ENCODE measurements at regions not wholly inside any gene's neighbourhood (a gene's known extent, or its start where the extent isn't known, plus 50 kb on each side); places are given as distances from the start of the nearest gene placed in this dataset.

- peak; percentile 82 to 83 for DNase-seq (ENCODE audit: low spot score in 2 of 2)
These were observed 112.4 kb upstream of the ZNF648 start for GRCh38 chr1:182173808-182174512.

DNA sequence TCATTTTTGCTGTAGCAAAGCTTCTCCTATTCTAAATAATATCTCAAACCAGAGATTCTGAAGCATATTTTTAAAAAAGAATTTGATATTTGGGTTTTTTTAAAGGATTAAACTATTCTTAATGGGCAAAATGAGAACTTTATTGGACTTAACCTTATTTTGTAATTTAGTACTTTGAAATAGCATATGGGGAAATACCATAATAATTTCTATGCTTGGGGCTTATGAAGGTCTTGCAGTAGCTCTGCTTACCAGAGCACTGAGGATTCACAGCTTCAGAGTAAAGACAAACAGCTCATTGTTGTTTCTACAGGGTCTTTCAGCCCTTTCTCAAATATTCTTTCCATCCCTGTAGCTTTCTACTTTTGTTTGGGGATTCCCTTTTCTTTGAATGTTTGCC lies 111.2 kb upstream of the ZNF648 start:
- H3K27me3 ChIP-seq = no peaks in the 10 kb centered on the region
- H3K9me3 ChIP-seq = no peaks in the 10 kb centered on the region
- peaks cover 38% of the 10 kb centered on the region for H3K4me1 ChIP-seq
- H3K27ac ChIP-seq = no peak overlapping the region
- TF ChIP-seq POLR2AphosphoS5 (IDR thresholded peaks at IDR 0.05) (no peak), EP300 (IDR thresholded peaks at IDR 0.05) (no peak), POLR2A (IDR thresholded peaks at IDR 0.05) (no peak)
- TF ChIP-seq, protein P1, sequence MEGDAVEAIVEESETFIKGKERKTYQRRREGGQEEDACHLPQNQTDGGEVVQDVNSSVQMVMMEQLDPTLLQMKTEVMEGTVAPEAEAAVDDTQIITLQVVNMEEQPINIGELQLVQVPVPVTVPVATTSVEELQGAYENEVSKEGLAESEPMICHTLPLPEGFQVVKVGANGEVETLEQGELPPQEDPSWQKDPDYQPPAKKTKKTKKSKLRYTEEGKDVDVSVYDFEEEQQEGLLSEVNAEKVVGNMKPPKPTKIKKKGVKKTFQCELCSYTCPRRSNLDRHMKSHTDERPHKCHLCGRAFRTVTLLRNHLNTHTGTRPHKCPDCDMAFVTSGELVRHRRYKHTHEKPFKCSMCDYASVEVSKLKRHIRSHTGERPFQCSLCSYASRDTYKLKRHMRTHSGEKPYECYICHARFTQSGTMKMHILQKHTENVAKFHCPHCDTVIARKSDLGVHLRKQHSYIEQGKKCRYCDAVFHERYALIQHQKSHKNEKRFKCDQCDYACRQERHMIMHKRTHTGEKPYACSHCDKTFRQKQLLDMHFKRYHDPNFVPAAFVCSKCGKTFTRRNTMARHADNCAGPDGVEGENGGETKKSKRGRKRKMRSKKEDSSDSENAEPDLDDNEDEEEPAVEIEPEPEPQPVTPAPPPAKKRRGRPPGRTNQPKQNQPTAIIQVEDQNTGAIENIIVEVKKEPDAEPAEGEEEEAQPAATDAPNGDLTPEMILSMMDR (IDR thresholded peaks at IDR 0.05) = no peak
- DNase-seq (ENCODE audit: low spot score in 2 of 2) = no peak
- no peaks in the 10 kb centered on the region for H3K36me3 ChIP-seq
- H3K4me3 ChIP-seq = no peak overlapping the region

More at GRCh38 chr1:182173808-182174512, 112.4 kb upstream of the ZNF648 start:
- no peaks in the 10 kb centered on the region for H3K36me3 ChIP-seq
- WGBS = 40% methylated on average over 5 of the region's 5 CpGs
- peaks cover 38% of the 10 kb centered on the region for H3K4me1 ChIP-seq
- peak in 1 of 3 donors; percentile 74 for TF ChIP-seq POLR2AphosphoS5 (IDR thresholded peaks at IDR 0.05)
- TF ChIP-seq EP300 (IDR thresholded peaks at IDR 0.05) = no peak
- TF ChIP-seq, protein P1 (IDR thresholded peaks at IDR 0.05) = no peak
- H3K9me3 ChIP-seq = no peaks in the 10 kb centered on the region
- H3K27ac ChIP-seq = peak overlapping the region; percentile 85
- no peaks in the 10 kb centered on the region for H3K27me3 ChIP-seq
- no peak overlapping the region for H3K4me3 ChIP-seq

- Histone ChIP-seq H3K9me3 (no peaks in the 10 kb centered on the region), H3K4me3 (no peak overlapping the region), H3K27ac (no peak overlapping the region), H3K4me1 (peaks cover 52% of the 10 kb centered on the region), H3K27me3 (no peaks in the 10 kb centered on the region), H3K36me3 (no peaks in the 10 kb centered on the region)
- TF ChIP-seq, protein P1 (IDR thresholded peaks at IDR 0.05) = no peak
- TF ChIP-seq POLR2AphosphoS5 (IDR thresholded peaks at IDR 0.05) (no peak), POLR2A (IDR thresholded peaks at IDR 0.05) (no peak), EP300 (IDR thresholded peaks at IDR 0.05) (no peak)
- no peak for DNase-seq (ENCODE audit: low spot score in 2 of 2)
- WGBS = 70% methylated on average over 7 of the region's 7 CpGs
These were observed 109.5 kb upstream of the ZNF648 start for GRCh38 chr1:182170891-182171461.

- peaks cover 49% of the 10 kb centered on the region for H3K4me1 ChIP-seq
- DNase-seq (ENCODE audit: low spot score in 2 of 2) = no peak
- no peaks in the 10 kb centered on the region for H3K36me3 ChIP-seq
- H3K27me3 ChIP-seq = no peaks in the 10 kb centered on the region
- TF ChIP-seq EP300 (IDR thresholded peaks at IDR 0.05) = no peak
- no peak for TF ChIP-seq POLR2AphosphoS5 (IDR thresholded peaks at IDR 0.05)
- WGBS = 78% methylated on average over 9 of the region's 9 CpGs
- H3K27ac ChIP-seq = no peak overlapping the region
- no peaks in the 10 kb centered on the region for H3K9me3 ChIP-seq
- H3K4me3 ChIP-seq = no peak overlapping the region
These were observed 107.7 kb upstream of the ZNF648 start for GRCh38 chr1:182169203-182169602.

DNA sequence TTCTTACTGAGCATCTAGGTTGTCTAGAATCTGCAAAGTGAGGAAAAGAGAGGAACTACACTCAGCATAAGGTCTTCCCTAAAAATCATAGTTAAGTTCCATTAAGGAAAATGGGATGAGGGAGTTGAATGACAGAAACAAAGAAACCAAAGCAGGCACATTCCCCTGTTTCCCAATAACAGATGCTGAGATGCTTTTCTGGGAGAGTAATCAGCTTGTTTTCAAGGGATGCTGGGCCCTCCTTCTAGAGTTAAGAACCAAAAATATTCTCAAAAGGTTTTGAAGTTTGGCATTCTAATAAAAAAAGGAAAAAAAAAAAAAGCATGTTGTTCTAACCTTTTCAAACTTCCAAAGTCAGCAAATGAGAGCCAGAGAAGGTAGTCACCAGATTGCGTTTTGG lies 105.2 kb upstream of the ZNF648 start:
- 60% methylated on average over 1 of the region's 1 CpG for WGBS

More for the DNA sequence above, 105.2 kb upstream of the ZNF648 start:
- H3K4me3 ChIP-seq = no peak overlapping the region
- peaks cover 42% of the 10 kb centered on the region for H3K4me1 ChIP-seq
- H3K27me3 ChIP-seq = no peaks in the 10 kb centered on the region
- H3K27ac ChIP-seq = no peak overlapping the region
- H3K36me3 ChIP-seq = no peaks in the 10 kb centered on the region
- DNase-seq (ENCODE audit: low spot score in 2 of 2) = no peak
- no peaks in the 10 kb centered on the region for H3K9me3 ChIP-seq
- TF ChIP-seq, protein P1 (IDR thresholded peaks at IDR 0.05) = no peak
- TF ChIP-seq POLR2AphosphoS5 (IDR thresholded peaks at IDR 0.05) (no peak), POLR2A (IDR thresholded peaks at IDR 0.05) (no peak), EP300 (IDR thresholded peaks at IDR 0.05) (no peak)
